ENCODE measurements at regions not wholly inside any gene's neighbourhood (a gene's known extent, or its start where the extent isn't known, plus 50 kb on each side); places are given as distances from the start of the nearest gene placed in this dataset.

- TF ChIP-seq CTCF (optimal IDR thresholded peaks at IDR 0.05 in 1 of 3, IDR thresholded peaks at IDR 0.05 in 1 of 3, conservative IDR thresholded peaks at IDR 0.05 in 1 of 3; ENCODE audit: extremely low read depth in 1 of 3, insufficient read depth in 2 of 3, low read length in 3 of 3) (no peak), EZH2 (IDR thresholded peaks at IDR 0.05; ENCODE audit: low read length) (no peak)
These were observed 90.1 kb upstream of the GSE1 start for GRCh38 chr16:85522842-85523601.
